ENCODE measurements at regions not wholly inside any gene's neighbourhood (a gene's known extent, or its start where the extent isn't known, plus 50 kb on each side); places are given as distances from the start of the nearest gene placed in this dataset.

GRCh38 chr5:162324328-162324727, 256.8 kb downstream of the GABRG2 start:
- H3K4me2 ChIP-seq: no peak overlapping the region
- no peak overlapping the region for H3K27ac ChIP-seq (ENCODE audit: low read depth)
- H2AFZ ChIP-seq: no peak overlapping the region
- H3K36me3 ChIP-seq (ENCODE audit: insufficient read depth): no peaks in the 10 kb centered on the region
- no peaks in the 10 kb centered on the region for H3K27me3 ChIP-seq (ENCODE audit: insufficient read depth)
- no peaks in the 10 kb centered on the region for H3F3A ChIP-seq (replicated peaks; ENCODE audit: low read depth)
- peaks cover 3% of the 10 kb centered on the region; the same call in 2 of the 3 replicates for H3K36me3 Mint-ChIP-seq (ENCODE audit: low read depth)
- no peak overlapping the region for H3K27ac Mint-ChIP-seq
- no peak overlapping the region for H3K4me3 Mint-ChIP-seq
- peaks cover 7% of the 10 kb centered on the region for H3K9me2 ChIP-seq (ENCODE audit: insufficient read depth)
- H4K20me1 ChIP-seq (replicated peaks; ENCODE audit: insufficient read depth): no peaks in the 10 kb centered on the region
- DNase-seq (ENCODE audit: low spot score) (no peak), ATAC-seq (no peak)
- peaks cover 10% of the 10 kb centered on the region; the same call in 2 of the 3 replicates for H3K9me3 Mint-ChIP-seq
- peaks cover 7% of the 10 kb centered on the region for H3K4me1 Mint-ChIP-seq
- H3K4me3 ChIP-seq: no peak overlapping the region
- H3K79me2 ChIP-seq (replicated peaks; ENCODE audit: insufficient read depth): no peaks in the 10 kb centered on the region
- H3K4me1 ChIP-seq (ENCODE audit: insufficient read depth): no peaks in the 10 kb centered on the region
- TF ChIP-seq STAT1 (IDR thresholded peaks at IDR 0.05; ENCODE audit: unreplicated experiment) (no peak), NANOG (IDR thresholded peaks at IDR 0.05; ENCODE audit: borderline replicate concordance) (no peak), CTCF (conservative IDR thresholded peaks at IDR 0.05; ENCODE audit: low read depth in 2 of 2) (no peak)
- H3K27me3 Mint-ChIP-seq (ENCODE audit: insufficient read depth, low read depth, poor library complexity): no peaks in the 10 kb centered on the region

- Histone ChIP-seq H3K36me3 (ENCODE audit: insufficient read depth) (no peaks in the 10 kb centered on the region), H3F3A (replicated peaks; ENCODE audit: low read depth) (no peaks in the 10 kb centered on the region), H3K4me3 (no peak overlapping the region), H3K9me2 (ENCODE audit: insufficient read depth) (no peaks in the 10 kb centered on the region; the same call in 1 of the 2 replicates), H3K79me2 (replicated peaks; ENCODE audit: insufficient read depth) (no peaks in the 10 kb centered on the region), H3K4me1 (ENCODE audit: insufficient read depth) (no peaks in the 10 kb centered on the region), H3K27me3 (ENCODE audit: insufficient read depth) (no peaks in the 10 kb centered on the region), H2AFZ (0 out of 2 replicates have a peak overlapping the region, but pooled peaks have one; percentile 12), H3K27ac (ENCODE audit: low read depth) (no peak overlapping the region), H4K20me1 (replicated peaks; ENCODE audit: insufficient read depth) (no peaks in the 10 kb centered on the region), H3K4me2 (no peak overlapping the region)
- Mint-ChIP-seq H3K4me3 (no peak overlapping the region), H3K27me3 (ENCODE audit: insufficient read depth, low read depth, poor library complexity) (no peaks in the 10 kb centered on the region), H3K4me1 (peaks cover 7% of the 10 kb centered on the region), H3K27ac (no peak overlapping the region), H3K9me3 (peaks cover 9% of the 10 kb centered on the region; the same call in 2 of the 3 replicates), H3K36me3 (ENCODE audit: low read depth) (peaks cover 3% of the 10 kb centered on the region; the same call in 1 of the 3 replicates)
- DNase-seq (ENCODE audit: low spot score) (no peak), ATAC-seq (no peak)
- no peak for TF ChIP-seq CREB1 (CRISPR knock-in tag; IDR thresholded peaks at IDR 0.05; ENCODE audit: low read depth)
- TF ChIP-seq EZH2 (IDR thresholded peaks at IDR 0.05; ENCODE audit: low read depth, unreplicated experiment): no peak
- TF ChIP-seq ZNF462 (CRISPR knock-in tag; IDR thresholded peaks at IDR 0.05): no peak
- no peak for TF ChIP-seq REST (IDR thresholded peaks at IDR 0.05; ENCODE audit: unreplicated experiment)
- TF ChIP-seq STAT1 (IDR thresholded peaks at IDR 0.05; ENCODE audit: unreplicated experiment): no peak
- no peak for TF ChIP-seq ETS1 (IDR thresholded peaks at IDR 0.05)
These were observed 257.7 kb downstream of the GABRG2 start for GRCh38 chr5:162325143-162325727.

Data from GM23338 (cell line).